ENCODE measurements at regions not wholly inside any gene's neighbourhood (a gene's known extent, or its start where the extent isn't known, plus 50 kb on each side); places are given as distances from the start of the nearest gene placed in this dataset.

DNA sequence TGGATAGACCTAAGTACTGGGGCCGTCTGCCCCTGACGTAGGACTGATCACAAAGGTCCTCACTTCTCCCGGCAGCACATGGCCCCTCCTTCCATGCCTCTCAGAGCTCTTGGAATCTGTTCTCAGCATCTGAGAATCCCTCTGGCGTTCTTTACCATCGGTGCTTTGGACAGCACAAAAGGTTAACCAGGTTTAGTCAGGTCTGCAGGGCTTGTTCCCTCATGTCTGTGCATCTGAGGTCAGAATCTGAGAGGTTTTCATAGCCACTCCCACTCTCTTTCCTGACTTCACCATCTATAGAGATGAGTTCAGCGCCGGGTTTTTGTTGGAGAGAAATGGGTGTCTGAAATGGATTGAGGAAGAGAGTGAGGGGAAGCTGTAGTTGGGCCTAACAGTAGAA lies 130.0 kb upstream of the ARHGAP5 start:
- no peak for TF ChIP-seq CTCF (IDR thresholded peaks at IDR 0.05)
- DNase-seq = no peak
- intact Hi-C loops (cut with micrococcal nuclease) = no loop called here
- Mint-ChIP-seq H3K36me3 (ENCODE audit: low read depth) (no peaks in the 10 kb centered on the region), H3K4me3 (no peak overlapping the region), H3K27ac (no peak overlapping the region), H3K4me1 (ENCODE audit: low read depth) (peaks cover 12% of the 10 kb centered on the region), H3K27me3 (peaks cover 9% of the 10 kb centered on the region), H3K9me3 (no peaks in the 10 kb centered on the region)
- no peak for ATAC-seq
- ChIA-PET POLR2A (no interaction called here), CTCF (no interaction called here)

DNA sequence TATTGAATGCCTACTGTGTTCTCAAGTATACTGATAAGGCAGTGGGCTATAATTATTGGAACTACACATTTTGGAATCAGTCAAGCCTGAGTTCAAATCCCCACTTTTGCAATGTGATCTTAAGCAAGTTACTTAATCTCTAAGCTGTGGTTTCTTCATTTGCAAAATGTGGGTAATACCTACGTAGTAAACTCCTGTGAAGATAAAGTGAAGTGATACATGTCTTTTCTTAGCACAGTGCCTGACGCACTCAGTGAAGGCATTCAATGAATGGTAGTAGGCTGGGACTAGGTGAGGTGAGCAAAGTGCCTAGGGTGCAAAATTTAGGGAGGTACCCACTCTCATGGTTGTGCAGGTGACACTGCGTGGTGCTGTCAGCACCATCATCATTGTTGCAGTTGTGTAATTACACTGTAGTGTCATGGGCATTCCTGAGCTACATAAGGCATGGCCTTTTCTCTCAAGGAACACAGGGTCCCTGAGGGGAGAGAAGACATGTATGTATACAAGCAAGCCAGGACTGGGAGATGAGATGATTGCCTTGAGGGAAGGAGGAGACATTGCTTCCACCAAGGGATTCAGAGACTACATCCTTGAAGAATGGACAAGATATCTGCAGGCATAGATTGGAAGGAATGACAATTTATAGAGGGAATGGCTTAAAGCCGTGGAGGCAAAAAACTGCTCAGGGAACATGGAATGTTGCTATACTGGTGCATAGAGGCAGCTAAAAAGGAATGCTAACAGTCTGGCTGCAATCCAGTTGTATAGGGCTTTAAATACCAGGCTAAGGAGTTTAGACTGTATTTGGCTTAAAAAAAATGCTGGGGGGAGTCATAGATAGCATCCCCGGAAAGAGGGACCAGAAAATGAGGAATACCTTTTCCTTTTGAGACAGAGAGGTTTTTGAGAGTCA lies 129.2 kb upstream of the ARHGAP5 start:
- peaks cover 9% of the 10 kb centered on the region for H3K27me3 Mint-ChIP-seq
- POLR2A ChIA-PET = no interaction called here
- TF ChIP-seq CTCF (IDR thresholded peaks at IDR 0.05) = no peak
- no peak for ATAC-seq
- H3K36me3 Mint-ChIP-seq (ENCODE audit: low read depth) = no peaks in the 10 kb centered on the region
- H3K27ac Mint-ChIP-seq = no peak overlapping the region
- DNase-seq = no peak
- intact Hi-C loops (cut with micrococcal nuclease) = no loop called here
- no peak overlapping the region for H3K4me3 Mint-ChIP-seq
- CTCF ChIA-PET = no interaction called here
- peaks cover 12% of the 10 kb centered on the region for H3K4me1 Mint-ChIP-seq (ENCODE audit: low read depth)
- no peaks in the 10 kb centered on the region for H3K9me3 Mint-ChIP-seq

GRCh38 chr14:31949709-31950108 lies 127.4 kb upstream of the ARHGAP5 start:
- intact Hi-C loops (cut with micrococcal nuclease) = no loop called here
- TF ChIP-seq CTCF (IDR thresholded peaks at IDR 0.05) = no peak
- no peak for ATAC-seq
- Mint-ChIP-seq H3K36me3 (ENCODE audit: low read depth) (no peaks in the 10 kb centered on the region), H3K4me3 (no peak overlapping the region), H3K27ac (no peak overlapping the region), H3K9me3 (no peaks in the 10 kb centered on the region), H3K4me1 (ENCODE audit: low read depth) (peaks cover 7% of the 10 kb centered on the region), H3K27me3 (peaks cover 12% of the 10 kb centered on the region)
- DNase-seq = no peak
- POLR2A ChIA-PET = no interaction called here
- CTCF ChIA-PET = interaction anchor here (1.5 kb wide), 1 partner anchor 23 kb away, joined by 3 read pairs; no protein-coding TSS in a partner anchor

DNA sequence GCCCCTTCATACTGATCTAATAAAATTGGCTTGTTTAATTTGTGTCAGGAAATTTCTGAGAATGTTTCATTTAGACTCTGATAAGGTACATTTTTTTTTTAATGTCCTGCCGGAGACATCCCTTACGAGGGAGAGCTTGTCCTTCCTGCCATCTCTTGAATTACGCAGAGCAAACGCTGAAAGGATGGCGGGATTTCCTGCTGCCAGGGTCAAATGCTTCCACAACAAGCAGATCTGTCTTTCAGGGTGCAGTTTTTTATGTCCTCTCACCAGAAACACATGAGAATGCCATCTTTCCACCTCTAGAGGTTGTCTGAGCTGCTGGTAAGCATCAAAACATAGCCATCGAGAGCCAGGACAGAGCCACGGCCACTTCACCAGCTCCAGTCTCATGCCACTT lies 126.8 kb upstream of the ARHGAP5 start:
- Mint-ChIP-seq H3K4me3 (no peak overlapping the region), H3K4me1 (ENCODE audit: low read depth) (peaks cover under 1% of the 10 kb centered on the region), H3K27ac (no peak overlapping the region), H3K27me3 (peaks cover 12% of the 10 kb centered on the region), H3K9me3 (no peaks in the 10 kb centered on the region), H3K36me3 (ENCODE audit: low read depth) (no peaks in the 10 kb centered on the region)
- intact Hi-C loops (cut with micrococcal nuclease) = no loop called here
- POLR2A ChIA-PET = no interaction called here
- CTCF ChIA-PET = interaction anchor here (1.5 kb wide), 1 partner anchor 24 kb away, joined by 3 read pairs; no protein-coding TSS in a partner anchor
- ATAC-seq (no peak), DNase-seq (no peak)
- TF ChIP-seq CTCF (IDR thresholded peaks at IDR 0.05) = no peak

GRCh38 chr14:31950764-31951637 lies 126.1 kb upstream of the ARHGAP5 start:
- peaks cover 13% of the 10 kb centered on the region for H3K27me3 Mint-ChIP-seq
- no peak overlapping the region for H3K27ac Mint-ChIP-seq
- H3K4me3 Mint-ChIP-seq = no peak overlapping the region
- no peaks in the 10 kb centered on the region for H3K36me3 Mint-ChIP-seq (ENCODE audit: low read depth)
- ChIA-PET POLR2A (no interaction called here), CTCF (no interaction called here)
- no peaks in the 10 kb centered on the region for H3K9me3 Mint-ChIP-seq
- ATAC-seq = no peak
- no peaks in the 10 kb centered on the region for H3K4me1 Mint-ChIP-seq (ENCODE audit: low read depth)
- no peak for DNase-seq
- no peak for TF ChIP-seq CTCF (IDR thresholded peaks at IDR 0.05)
- intact Hi-C loops (cut with micrococcal nuclease) = no loop called here
